HEK293T (cell line): ENCODE measurements at regions not wholly inside any gene's neighbourhood (a gene's known extent, or its start where the extent isn't known, plus 50 kb on each side); places are given as distances from the start of the nearest gene placed in this dataset.

Experiments used
- CTCF ChIA-PET: fragments of 350-600 bp; formaldehyde crosslinking; extraction: SDS; loops from one replicate; lab custom pipeline; 2021; ENCODE audit warnings: antibody characterized with exemption, inconsistent platforms; lab: Yijun Ruan, JAX
- POLR2A ChIA-PET: fragments of 350-600 bp; formaldehyde crosslinking; extraction: SDS; loops from one replicate; lab custom pipeline; 2020; ENCODE audit warnings: antibody characterized with exemption, inconsistent platforms; lab: Yijun Ruan, JAX
- DNase-seq: peaks from one replicate; pipeline ENCODE4 v3.0.0; 2012; ENCODE audit warnings: mixed read lengths; ENCODE audit errors: extremely low spot score
- ARNT ChIP-seq: fragments of 450-650 bp; IDR thresholded peaks from 2 replicates; pipeline ENCODE4 v1.6.1; 2017; ENCODE audit warnings: mild to moderate bottlenecking
- BHLHE40 ChIP-seq: fragments of 450-650 bp; IDR thresholded peaks from 2 replicates; pipeline ENCODE4 v1.6.1; 2016; ENCODE audit warnings: mild to moderate bottlenecking, moderate library complexity, borderline replicate concordance
- CTBP1 ChIP-seq: fragments of 450-650 bp; IDR thresholded peaks from 2 replicates; pipeline ENCODE4 v1.6.1; 2016; ENCODE audit warnings: borderline replicate concordance
- ELF4 ChIP-seq: fragments of 450-650 bp; IDR thresholded peaks from 2 replicates; pipeline ENCODE4 v1.6.1; 2017; ENCODE audit warnings: antibody characterized with exemption
- FOXA1 ChIP-seq: fragments of 450-650 bp; IDR thresholded peaks from 2 replicates; pipeline ENCODE4 v1.6.1; 2016; ENCODE audit warnings: mild to moderate bottlenecking
- FOXK2 ChIP-seq: fragments of 450-650 bp; IDR thresholded peaks from 2 replicates; pipeline ENCODE4 v1.6.1; 2016; ENCODE audit warnings: mild to moderate bottlenecking
- FOXM1 ChIP-seq: fragments of 450-650 bp; IDR thresholded peaks from 2 replicates; pipeline ENCODE4 v1.6.1; 2017; ENCODE audit warnings: mild to moderate bottlenecking, borderline replicate concordance
- HDGF ChIP-seq: fragments of 450-650 bp; IDR thresholded peaks from 2 replicates; pipeline ENCODE4 v1.6.1; 2017; ENCODE audit warnings: antibody characterized with exemption, borderline replicate concordance
- L3MBTL2 ChIP-seq: fragments of 450-650 bp; conservative IDR thresholded peaks from 2 replicates; pipeline ENCODE4 v1.6.1; 2016; ENCODE audit warnings: mild to moderate bottlenecking
- LEF1 ChIP-seq: fragments of 450-650 bp; IDR thresholded peaks from 2 replicates; pipeline ENCODE4 v1.6.1; 2017; ENCODE audit warnings: mild to moderate bottlenecking, borderline replicate concordance
- NFRKB ChIP-seq: fragments of 450-650 bp; IDR thresholded peaks from 2 replicates; pipeline ENCODE4 v1.6.1; 2016; ENCODE audit warnings: mild to moderate bottlenecking, moderate library complexity
- PKNOX1 ChIP-seq: fragments of 450-650 bp; IDR thresholded peaks from 2 replicates; pipeline ENCODE4 v1.6.1; 2016
- SP1 ChIP-seq: fragments of 450-650 bp; IDR thresholded peaks from 2 replicates; pipeline ENCODE4 v1.6.1; 2017
- SUZ12 ChIP-seq: fragments of 450-650 bp; IDR thresholded peaks from 2 replicates; pipeline ENCODE4 v1.6.1; 2016; ENCODE audit warnings: mild to moderate bottlenecking
- TARDBP ChIP-seq: fragments of 450-650 bp; IDR thresholded peaks from 2 replicates; pipeline ENCODE4 v1.6.1; 2016
- ZNF384 ChIP-seq: fragments of 450-650 bp; IDR thresholded peaks from 2 replicates; pipeline ENCODE4 v1.6.1; 2016

GRCh38 chr10:110398419-110399105 lies 93.8 kb upstream of the SMNDC1 start:
- ChIA-PET POLR2A (interaction anchor here (1.1 kb wide), 1 partner anchor 32 kb away, joined by 3 read pairs; no protein-coding TSS in a partner anchor), CTCF (no interaction called here)
- TF ChIP-seq ZNF384 (no peak), SUZ12 (no peak), FOXM1 (no peak), FOXA1 (no peak), ARNT (no peak), HDGF (no peak), PKNOX1 (no peak), NFRKB (no peak), BHLHE40 (no peak)
- DNase-seq = no peak

GRCh38 chr10:110399106-110399964 lies 94.6 kb upstream of the SMNDC1 start:
- TF ChIP-seq BHLHE40 (no peak), FOXA1 (no peak)
- no peak for DNase-seq
- ChIA-PET POLR2A (no interaction called here), CTCF (no interaction called here)

- TF ChIP-seq HDGF (no peak), NFRKB (no peak), FOXA1 (no peak), PKNOX1 (no peak), ARNT (no peak), ELF4 (no peak), FOXM1 (no peak), L3MBTL2 (no peak), SUZ12 (no peak), TARDBP (no peak), ZNF384 (no peak), SP1 (no peak), BHLHE40 (no peak), FOXK2 (no peak), LEF1 (no peak), CTBP1 (no peak)
- ChIA-PET POLR2A (no interaction called here), CTCF (no interaction called here)
- DNase-seq = no peak
Observed at GRCh38 chr10:110399965-110400933, 95.5 kb upstream of the SMNDC1 start.

- TF ChIP-seq ZNF384 (no peak), ARNT (no peak), PKNOX1 (no peak), SUZ12 (no peak), TARDBP (no peak), FOXA1 (no peak), HDGF (no peak), ELF4 (no peak), NFRKB (no peak), CTBP1 (no peak), FOXM1 (no peak), LEF1 (no peak), FOXK2 (no peak), BHLHE40 (no peak), L3MBTL2 (no peak)
- DNase-seq = no peak
- POLR2A ChIA-PET = no interaction called here
- CTCF ChIA-PET = no interaction called here
Observed at GRCh38 chr10:110401401-110402076, 96.2 kb upstream of the DUSP5 start.

GRCh38 chr10:110402077-110402416 lies 95.7 kb upstream of the DUSP5 start:
- TF ChIP-seq L3MBTL2 = no peak
- TF ChIP-seq SUZ12 = no peak
- no peak for TF ChIP-seq PKNOX1
- TF ChIP-seq FOXK2 = no peak
- no peak for TF ChIP-seq NFRKB
- no peak for TF ChIP-seq SP1
- TF ChIP-seq CTBP1 = no peak
- DNase-seq = no peak
- ChIA-PET POLR2A (no interaction called here), CTCF (no interaction called here)
